ENCODE measurements at regions not wholly inside any gene's neighbourhood (a gene's known extent, or its start where the extent isn't known, plus 50 kb on each side); places are given as distances from the start of the nearest gene placed in this dataset.

DNA sequence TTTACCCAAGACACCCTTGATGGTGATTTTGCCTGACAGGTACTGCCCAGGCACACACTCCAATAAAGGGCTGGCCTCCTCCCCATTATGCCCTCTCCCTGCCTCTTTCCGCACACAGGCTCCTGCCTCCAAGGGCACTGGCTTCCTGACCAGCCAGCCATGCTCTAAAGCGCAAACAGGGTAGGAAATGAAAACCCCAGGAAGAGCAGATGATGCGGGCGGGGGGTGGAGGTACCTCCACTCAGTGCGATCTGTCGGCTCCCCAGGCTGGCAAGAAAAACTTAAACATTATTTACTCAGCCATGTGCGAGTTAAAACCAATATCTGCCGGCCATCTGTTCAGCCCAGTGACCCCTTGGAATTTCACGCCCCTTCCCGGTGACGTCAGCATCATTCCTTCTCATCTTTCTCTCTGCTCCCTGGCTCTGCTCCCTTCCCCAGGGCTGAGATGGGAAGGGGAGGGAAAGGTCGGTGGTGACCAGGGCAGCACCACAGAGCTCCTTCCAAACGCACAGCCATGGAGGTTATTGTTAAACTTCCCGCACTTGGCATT is 262.5 kb downstream of the CBLN1 start:
- 17% methylated on average over 13 of the region's 14 CpGs for WGBS
- H3K4me3 ChIP-seq, result no peak overlapping the region
- TF ChIP-seq CTCF (IDR thresholded peaks at IDR 0.05) (no peak), EP300 (IDR thresholded peaks at IDR 0.05) (no peak), POLR2A (IDR thresholded peaks at IDR 0.05) (no peak), POLR2AphosphoS5 (IDR thresholded peaks at IDR 0.05) (no peak)
- H3K36me3 ChIP-seq, result no peaks in the 10 kb centered on the region
- no peak for DNase-seq (ENCODE audit: low spot score in 2 of 2)
- no peaks in the 10 kb centered on the region for H3K4me1 ChIP-seq
- H3K9me3 ChIP-seq, result no peaks in the 10 kb centered on the region
- no peak overlapping the region for H3K27ac ChIP-seq
- H3K27me3 ChIP-seq, result peaks cover 7% of the 10 kb centered on the region

DNA sequence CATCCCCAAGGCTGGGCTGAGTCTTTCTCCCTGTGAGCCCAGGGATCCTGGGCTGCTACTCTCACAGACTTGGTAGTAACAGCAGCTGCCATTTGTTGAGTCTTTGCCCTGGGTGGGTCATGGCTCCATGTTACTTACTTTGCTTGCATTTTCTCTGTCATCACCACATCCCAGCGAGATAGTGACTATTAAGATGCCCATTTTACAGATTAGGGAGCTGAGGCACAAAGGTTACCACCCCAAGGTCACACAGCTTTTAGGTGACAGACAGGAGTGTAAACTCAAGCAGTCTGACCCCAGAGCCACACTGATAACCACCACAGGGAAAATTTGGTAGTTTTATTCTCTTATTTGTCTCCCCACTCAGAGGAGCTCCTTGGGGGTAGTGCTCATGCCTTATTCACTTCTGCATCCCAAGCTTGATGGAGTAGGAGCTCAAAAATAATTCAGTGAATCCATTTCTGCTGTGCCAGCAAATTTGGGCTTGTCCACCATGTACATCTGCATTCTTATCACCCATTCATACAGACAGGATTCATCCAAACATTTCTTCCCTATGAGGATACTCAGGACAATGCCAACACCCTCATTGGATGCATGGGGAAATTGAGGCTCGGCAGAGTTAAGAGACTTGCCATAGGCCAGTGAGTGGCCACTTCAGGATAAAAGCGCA is 263.2 kb downstream of the CBLN1 start:
- 72% methylated on average over 3 of the region's 3 CpGs for WGBS
- Histone ChIP-seq H3K4me3 (no peak overlapping the region), H3K27ac (no peak overlapping the region), H3K27me3 (peaks cover 7% of the 10 kb centered on the region), H3K36me3 (no peaks in the 10 kb centered on the region), H3K4me1 (no peaks in the 10 kb centered on the region), H3K9me3 (no peaks in the 10 kb centered on the region)
- no peak for DNase-seq (ENCODE audit: low spot score in 2 of 2)
- TF ChIP-seq POLR2AphosphoS5 (IDR thresholded peaks at IDR 0.05), result no peak
- TF ChIP-seq POLR2A (IDR thresholded peaks at IDR 0.05), result no peak
- no peak for TF ChIP-seq EP300 (IDR thresholded peaks at IDR 0.05)
- TF ChIP-seq CTCF (IDR thresholded peaks at IDR 0.05), result no peak

GRCh38 chr16:49017501-49017900 is 264.1 kb downstream of the CBLN1 start:
- no peak for DNase-seq (ENCODE audit: low spot score in 2 of 2)
- no peaks in the 10 kb centered on the region for H3K36me3 ChIP-seq
- TF ChIP-seq POLR2AphosphoS5 (IDR thresholded peaks at IDR 0.05), result no peak
- TF ChIP-seq POLR2A (IDR thresholded peaks at IDR 0.05), result no peak
- no peak for TF ChIP-seq CTCF (IDR thresholded peaks at IDR 0.05)
- no peak for TF ChIP-seq EP300 (IDR thresholded peaks at IDR 0.05)
- H3K9me3 ChIP-seq, result no peaks in the 10 kb centered on the region
- no peak overlapping the region for H3K27ac ChIP-seq
- H3K27me3 ChIP-seq, result peaks cover 12% of the 10 kb centered on the region
- no peak overlapping the region for H3K4me3 ChIP-seq
- WGBS, result 71% methylated on average over 2 of the region's 2 CpGs
- H3K4me1 ChIP-seq, result no peaks in the 10 kb centered on the region

- H3K27me3 ChIP-seq, result peaks cover 12% of the 10 kb centered on the region
- H3K4me3 ChIP-seq, result no peak overlapping the region
- no peak for DNase-seq (ENCODE audit: low spot score in 2 of 2)
- no peaks in the 10 kb centered on the region for H3K4me1 ChIP-seq
- H3K36me3 ChIP-seq, result no peaks in the 10 kb centered on the region
- 62% methylated on average over 8 of the region's 8 CpGs for WGBS
- no peak for TF ChIP-seq EP300 (IDR thresholded peaks at IDR 0.05)
- TF ChIP-seq CTCF (IDR thresholded peaks at IDR 0.05), result no peak
- TF ChIP-seq POLR2AphosphoS5 (IDR thresholded peaks at IDR 0.05), result no peak
- no peak for TF ChIP-seq POLR2A (IDR thresholded peaks at IDR 0.05)
- no peak overlapping the region for H3K27ac ChIP-seq
- H3K9me3 ChIP-seq, result no peaks in the 10 kb centered on the region
Observed at GRCh38 chr16:49016461-49016860, 265.2 kb downstream of the CBLN1 start.

- H3K27me3 ChIP-seq, result peaks cover 12% of the 10 kb centered on the region
- H3K36me3 ChIP-seq, result no peaks in the 10 kb centered on the region
- no peaks in the 10 kb centered on the region for H3K9me3 ChIP-seq
- WGBS, result 20% methylated on average over 6 of the region's 6 CpGs
- no peak overlapping the region for H3K27ac ChIP-seq
- no peaks in the 10 kb centered on the region for H3K4me1 ChIP-seq
- DNase-seq (ENCODE audit: low spot score in 2 of 2), result no peak
- no peak overlapping the region for H3K4me3 ChIP-seq
- no peak for TF ChIP-seq CTCF (IDR thresholded peaks at IDR 0.05)
- TF ChIP-seq POLR2AphosphoS5 (IDR thresholded peaks at IDR 0.05), result no peak
- TF ChIP-seq POLR2A (IDR thresholded peaks at IDR 0.05), result no peak
- TF ChIP-seq EP300 (IDR thresholded peaks at IDR 0.05), result no peak
Observed at GRCh38 chr16:49015225-49015592, 266.4 kb downstream of the CBLN1 start.

All from suprapubic skin (tissue), 4 donors.